ENCODE measurements at regions not wholly inside any gene's neighbourhood (a gene's known extent, or its start where the extent isn't known, plus 50 kb on each side); places are given as distances from the start of the nearest gene placed in this dataset.

- DNase-seq: no peak
These were observed 328.1 kb downstream of the BRD1 start for GRCh38 chr22:49499433-49500075.

GRCh38 chr22:49497266-49497665 is 330.4 kb downstream of the BRD1 start:
- peak; percentile 8 to 9 for DNase-seq

GRCh38 chr22:49494555-49494954 is 333.1 kb downstream of the BRD1 start:
- no peak for DNase-seq

- no peak for DNase-seq
These were observed 334.9 kb downstream of the BRD1 start for GRCh38 chr22:49492741-49493251.

GRCh38 chr22:49492308-49492707 is 335.4 kb downstream of the BRD1 start:
- DNase-seq: no peak

GRCh38 chr22:49491726-49492125 is 335.9 kb downstream of the BRD1 start:
- DNase-seq: no peak

GRCh38 chr22:49491221-49491635 is 336.4 kb downstream of the BRD1 start:
- no peak for DNase-seq

GRCh38 chr22:49490692-49491091 is 337.0 kb downstream of the BRD1 start:
- DNase-seq: no peak

GRCh38 chr22:49489821-49490220 is 337.9 kb downstream of the BRD1 start:
- no peak for DNase-seq

GRCh38 chr22:49488943-49489342 is 338.7 kb downstream of the BRD1 start:
- no peak for DNase-seq

- no peak for DNase-seq
These were observed 339.7 kb downstream of the BRD1 start for GRCh38 chr22:49487950-49488349.

- no peak for DNase-seq
These were observed 341.4 kb downstream of the BRD1 start for GRCh38 chr22:49486225-49486624.

GRCh38 chr22:49483946-49484345 is 343.7 kb downstream of the BRD1 start:
- no peak for DNase-seq

- DNase-seq: no peak
These were observed 344.3 kb downstream of the BRD1 start for GRCh38 chr22:49483281-49483870.

GRCh38 chr22:49482811-49483210 is 344.9 kb downstream of the BRD1 start:
- DNase-seq: no peak

- peak; percentile 61 to 64 for DNase-seq
These were observed 345.8 kb downstream of the BRD1 start for GRCh38 chr22:49481659-49482399.

GRCh38 chr22:49480896-49481658 is 346.6 kb downstream of the BRD1 start:
- DNase-seq: peak in 1 of 2 experiments; percentile 59

- DNase-seq: no peak
These were observed 347.3 kb downstream of the BRD1 start for GRCh38 chr22:49480331-49480730.

- no peak for DNase-seq
These were observed 348.1 kb downstream of the BRD1 start for GRCh38 chr22:49479566-49479965.

- no peak for DNase-seq
These were observed 350.8 kb downstream of the BRD1 start for GRCh38 chr22:49476800-49477400.

- no peak for DNase-seq
These were observed 351.5 kb downstream of the BRD1 start for GRCh38 chr22:49476176-49476575.

- no peak for DNase-seq
These were observed 352.4 kb downstream of the BRD1 start for GRCh38 chr22:49475253-49475652.

- no peak for DNase-seq
These were observed 354.4 kb downstream of the BRD1 start for GRCh38 chr22:49473286-49473685.
